ENCODE measurements at regions not wholly inside any gene's neighbourhood (a gene's known extent, or its start where the extent isn't known, plus 50 kb on each side); places are given as distances from the start of the nearest gene placed in this dataset.

DNA sequence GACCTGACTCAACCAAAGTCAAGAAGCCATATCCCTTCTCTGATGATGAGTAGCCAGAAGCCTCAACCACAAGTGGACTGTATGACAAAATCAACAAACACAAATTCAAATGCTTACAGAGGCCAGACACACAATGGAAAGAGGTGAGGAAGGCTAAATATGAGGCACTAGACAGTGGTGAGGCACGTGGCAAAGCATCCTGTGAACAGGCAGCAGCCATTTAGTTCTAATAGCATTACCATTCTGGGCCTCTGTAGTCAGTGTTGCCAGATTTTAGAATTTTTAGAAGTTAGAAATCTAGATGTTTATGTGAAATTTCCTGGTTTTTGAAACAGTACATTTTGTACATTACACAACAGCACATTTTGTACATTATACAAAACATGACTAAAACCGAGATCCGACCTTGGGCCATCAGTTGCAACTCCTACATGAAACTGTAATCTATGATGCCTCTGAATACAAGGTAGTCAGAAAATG is 403.3 kb downstream of the COG6 start:
- TF ChIP-seq TCF7L2 (IDR thresholded peaks at IDR 0.05; ENCODE audit: borderline replicate concordance, low read depth, low read length) (no peak), GLI2 (tag by site-specific recombination; IDR thresholded peaks at IDR 0.05; ENCODE audit: borderline replicate concordance, low read depth) (no peak), BCL11A (tag by site-specific recombination; IDR thresholded peaks at IDR 0.05; ENCODE audit: low read depth) (no peak), ZNF19 (tag by site-specific recombination; IDR thresholded peaks at IDR 0.05; ENCODE audit: low read depth) (no peak), ZNF776 (tag by site-specific recombination; IDR thresholded peaks at IDR 0.05; ENCODE audit: borderline replicate concordance) (no peak), HOXC10 (CRISPR knock-in tag; IDR thresholded peaks at IDR 0.05) (no peak), ZNF157 (tag by site-specific recombination; IDR thresholded peaks at IDR 0.05) (no peak), ZNF175 (tag by site-specific recombination; IDR thresholded peaks at IDR 0.05) (no peak), ZNF707 (tag by site-specific recombination; IDR thresholded peaks at IDR 0.05) (no peak), ZFP41 (tag by site-specific recombination; IDR thresholded peaks at IDR 0.05; ENCODE audit: borderline replicate concordance) (no peak), ZNF292 (tag by site-specific recombination; IDR thresholded peaks at IDR 0.05; ENCODE audit: borderline replicate concordance, low read depth) (no peak)
- TF ChIP-seq, protein P1, sequence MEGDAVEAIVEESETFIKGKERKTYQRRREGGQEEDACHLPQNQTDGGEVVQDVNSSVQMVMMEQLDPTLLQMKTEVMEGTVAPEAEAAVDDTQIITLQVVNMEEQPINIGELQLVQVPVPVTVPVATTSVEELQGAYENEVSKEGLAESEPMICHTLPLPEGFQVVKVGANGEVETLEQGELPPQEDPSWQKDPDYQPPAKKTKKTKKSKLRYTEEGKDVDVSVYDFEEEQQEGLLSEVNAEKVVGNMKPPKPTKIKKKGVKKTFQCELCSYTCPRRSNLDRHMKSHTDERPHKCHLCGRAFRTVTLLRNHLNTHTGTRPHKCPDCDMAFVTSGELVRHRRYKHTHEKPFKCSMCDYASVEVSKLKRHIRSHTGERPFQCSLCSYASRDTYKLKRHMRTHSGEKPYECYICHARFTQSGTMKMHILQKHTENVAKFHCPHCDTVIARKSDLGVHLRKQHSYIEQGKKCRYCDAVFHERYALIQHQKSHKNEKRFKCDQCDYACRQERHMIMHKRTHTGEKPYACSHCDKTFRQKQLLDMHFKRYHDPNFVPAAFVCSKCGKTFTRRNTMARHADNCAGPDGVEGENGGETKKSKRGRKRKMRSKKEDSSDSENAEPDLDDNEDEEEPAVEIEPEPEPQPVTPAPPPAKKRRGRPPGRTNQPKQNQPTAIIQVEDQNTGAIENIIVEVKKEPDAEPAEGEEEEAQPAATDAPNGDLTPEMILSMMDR (tag by site-specific recombination; IDR thresholded peaks at IDR 0.05): no peak
